B cell (primary cell): ENCODE measurements at regions not wholly inside any gene's neighbourhood (a gene's known extent, or its start where the extent isn't known, plus 50 kb on each side); places are given as distances from the start of the nearest gene placed in this dataset.

Experiments used
- ATAC-seq: fragments of 200-7000 bp; cut with Tn5 transposase; one replicate; pipeline ENCODE4 v1.10.0; 2021; ENCODE audit warnings: low read depth, mild to moderate bottlenecking, moderate number of reproducible peaks, moderate library complexity
- CTCF ChIA-PET: fragments of 350-600 bp; sonication (Branson Sonifier 250); formaldehyde crosslinking; loops from one replicate; lab custom pipeline; 2021; ENCODE audit warnings: antibody characterized with exemption, inconsistent platforms; lab: Charles Lee
- POLR2A ChIA-PET: fragments of 350-600 bp; sonication (Branson Sonifier 250); formaldehyde crosslinking; loops from one replicate; lab custom pipeline; 2021; ENCODE audit warnings: antibody characterized with exemption; lab: Charles Lee
- DNase-seq: peaks from one replicate; pipeline ENCODE4 v3.0.0; 2013
- H2AFZ ChIP-seq: 2 replicates; pipeline ENCODE4 v1.6.1; 2012; ENCODE audit warnings: mild to moderate bottlenecking, low read depth, low read length; ENCODE audit not compliant: insufficient read depth, poor library complexity, severe bottlenecking
- H3K27ac ChIP-seq, 2 donors: 1 replicate in 1 of 2; 2 replicates in 1 of 2; pipeline ENCODE4 v1.5.1; 2012 to 2013; ENCODE audit warnings: low read length in 2 of 2, mild to moderate bottlenecking in 2 of 2, moderate library complexity in 1 of 2
- H3K27me3 ChIP-seq, 4 experiments: fragments of 200-600 bp in 1 of 4; sonication (generic) in 1 of 4; replicated peaks in 1 of 4; 1 replicate in 2 of 4; 2 replicates in 2 of 4; pipeline versions ENCODE4 v1.6.1 to v1.7.0; 2013 to 2016; ENCODE audit warnings: low read length in 3 of 4, mild to moderate bottlenecking in 2 of 4, mixed read lengths in 1 of 4, moderate library complexity in 1 of 4; ENCODE audit not compliant: insufficient read depth in 4 of 4, control insufficient read depth in 3 of 4; ENCODE audit errors: control extremely low read depth in 1 of 4
- H3K36me3 ChIP-seq, 2 experiments: replicated peaks in 1 of 2; 1 replicate in 1 of 2; 2 replicates in 1 of 2; pipeline versions ENCODE4 v1.6.1 to v1.7.1; 2013; ENCODE audit warnings: low read length in 1 of 2; ENCODE audit not compliant: insufficient read depth in 2 of 2, control insufficient read depth in 1 of 2; ENCODE audit errors: control extremely low read depth in 1 of 2, extremely low read depth in 1 of 2
- H3K4me1 ChIP-seq, 2 donors: fragments of 200-600 bp in 1 of 2; sonication (generic) in 1 of 2; 1 replicate in 1 of 2; 2 replicates in 1 of 2; pipeline versions ENCODE4 v1.5.1 to v1.6.1; 2013 to 2017; ENCODE audit warnings: low read length in 2 of 2; ENCODE audit not compliant: control insufficient read depth in 2 of 2, insufficient read depth in 2 of 2
- H3K4me2 ChIP-seq: replicated peaks from 2 replicates; pipeline ENCODE3; 2012; ENCODE audit warnings: mild to moderate bottlenecking, low read depth, low read length; ENCODE audit not compliant: poor library complexity, severe bottlenecking
- H3K4me3 ChIP-seq, 5 experiments: fragments of 200-600 bp in 1 of 5; sonication (generic) in 1 of 5; 1 replicate in 3 of 5; 2 replicates in 2 of 5; pipeline versions ENCODE4 v1.5.1 to v1.7.0; 2011 to 2016; ENCODE audit warnings: low read length in 4 of 5, mild to moderate bottlenecking in 4 of 5, low read depth in 2 of 5, control low read depth in 1 of 5, moderate library complexity in 1 of 5; ENCODE audit not compliant: insufficient read depth in 1 of 5; ENCODE audit errors: control extremely low read depth in 1 of 5, extremely low read depth in 1 of 5
- H3K79me2 ChIP-seq: fragments of 200-600 bp; sonication (generic); one replicate; pipeline ENCODE4 v1.6.0; 2016; ENCODE audit warnings: low read length; ENCODE audit not compliant: control insufficient read depth, insufficient read depth
- H3K9ac ChIP-seq: fragments of 200-600 bp; sonication (generic); 2 replicates; pipeline ENCODE4 v1.6.1; 2017; ENCODE audit warnings: mild to moderate bottlenecking, low read length, moderate library complexity
- H3K9me3 ChIP-seq, 3 donors: one replicate each; pipeline versions ENCODE4 v1.6.1 to v1.7.1; 2013; ENCODE audit warnings: low read length in 2 of 3; ENCODE audit not compliant: control insufficient read depth in 2 of 3, insufficient read depth in 1 of 3; ENCODE audit errors: control extremely low read depth in 1 of 3
- H4K20me1 ChIP-seq: 2 replicates; pipeline ENCODE4 v1.6.0; 2012; ENCODE audit warnings: mild to moderate bottlenecking, low read length; ENCODE audit not compliant: insufficient read depth, control insufficient read depth, poor library complexity, severe bottlenecking
- H3K27ac Mint-ChIP-seq: one replicate; pipeline ENCODE4 v1.8.0; 2021; ENCODE audit warnings: mixed read lengths
- H3K27me3 Mint-ChIP-seq: one replicate; pipeline ENCODE4 v1.8.0; 2021; ENCODE audit warnings: mixed read lengths
- H3K4me1 Mint-ChIP-seq: one replicate; pipeline ENCODE4 v1.8.0; 2021; ENCODE audit warnings: mixed read lengths
- H3K4me3 Mint-ChIP-seq: one replicate; pipeline ENCODE4 v1.8.0; 2021; ENCODE audit warnings: mixed read lengths
- H3K9me3 Mint-ChIP-seq: one replicate; pipeline ENCODE4 v1.8.0; 2022; ENCODE audit warnings: mixed read lengths; ENCODE audit not compliant: insufficient read depth
- CTCF ChIP-seq: fragments of 200-600 bp; IDR thresholded peaks from one replicate; pipeline ENCODE4 v1.8.0; 2022; ENCODE audit warnings: antibody characterized with exemption, mild to moderate bottlenecking
- EZH2 ChIP-seq: IDR thresholded peaks from 2 replicates; pipeline ENCODE4 v1.6.1; 2012; ENCODE audit warnings: borderline replicate concordance, low read depth, mild to moderate bottlenecking, moderate library complexity, low read length; ENCODE audit not compliant: insufficient read depth, poor library complexity, severe bottlenecking
- WGBS: methylation state at CpG from one replicate; pipeline ENCODE4 v1.1.5; 2013; ENCODE audit warnings: missing lambda C conversion rate; ENCODE audit not compliant: insufficient coverage; 5-methylcytosine and 5-hydroxymethylcytosine counted together
- intact Hi-C: fragments of 100-400 bp; cut with micrococcal nuclease; formaldehyde crosslinking; loops from one replicate; pipeline ENCODE4 v1.10.0; 2022

- no peaks in the 10 kb centered on the region for H3K27me3 ChIP-seq
- ATAC-seq: no peak
- WGBS: no CpG with 5 or more reads among the region's 2 CpGs
- H4K20me1 ChIP-seq: no peaks in the 10 kb centered on the region
- no peak for TF ChIP-seq CTCF
- no peak for TF ChIP-seq EZH2
- no peaks in the 10 kb centered on the region for H3K9me3 ChIP-seq
- intact Hi-C loops: no loop called here
- no peaks in the 10 kb centered on the region for H3K79me2 ChIP-seq
- H3K27ac ChIP-seq: no peak overlapping the region
- Mint-ChIP-seq H3K4me3 (no peak overlapping the region), H3K4me1 (peaks cover 28% of the 10 kb centered on the region), H3K27me3 (no peaks in the 10 kb centered on the region), H3K9me3 (peaks cover 4% of the 10 kb centered on the region), H3K27ac (no peak overlapping the region)
- H2AFZ ChIP-seq: no peak overlapping the region
- peaks cover 0 to 13% of the 10 kb centered on the region in 2 donors for H3K4me1 ChIP-seq
- no peak overlapping the region for H3K4me3 ChIP-seq
- no peak overlapping the region for H3K9ac ChIP-seq
- H3K4me2 ChIP-seq: no peak overlapping the region
- CTCF ChIA-PET: no interaction called here
- POLR2A ChIA-PET: no interaction called here
- no peak for DNase-seq
- H3K36me3 ChIP-seq: no peaks in the 10 kb centered on the region
Observed at GRCh38 chr3:189572249-189572648, 58.9 kb upstream of the TP63 start.

DNA sequence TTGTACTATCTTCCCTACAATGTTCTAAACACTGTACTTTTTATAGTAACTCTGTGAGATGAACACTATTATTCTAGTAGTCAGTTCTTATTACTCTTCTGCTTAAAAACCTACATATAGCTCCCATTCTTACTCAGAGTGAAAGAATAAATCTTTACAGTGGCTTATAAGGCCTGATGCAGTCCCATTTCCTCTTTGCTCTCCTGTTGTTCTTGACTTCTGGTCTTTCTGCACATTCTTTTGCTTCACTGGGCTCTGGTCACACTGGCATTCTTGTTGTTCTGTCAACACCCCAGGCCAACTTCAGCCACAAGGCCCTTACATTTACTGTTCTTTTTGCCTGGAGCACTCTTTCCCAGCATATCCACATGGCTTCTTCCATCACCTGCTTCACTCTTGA, 58.2 kb upstream of the TP63 start:
- intact Hi-C loops: no loop called here

More for the DNA sequence above, 58.2 kb upstream of the TP63 start:
- ChIA-PET POLR2A (no interaction called here), CTCF (no interaction called here)
- no peaks in the 10 kb centered on the region for H3K27me3 ChIP-seq
- H3K27ac ChIP-seq: no peak overlapping the region
- no peak overlapping the region for H3K4me3 ChIP-seq
- H3K4me1 ChIP-seq: peaks cover 0 to 7% of the 10 kb centered on the region in 2 donors
- no peak for DNase-seq
- no peak overlapping the region for H3K9ac ChIP-seq
- H3K27ac Mint-ChIP-seq: no peak overlapping the region
- TF ChIP-seq CTCF: no peak
- no peak for TF ChIP-seq EZH2
- H3K36me3 ChIP-seq: no peaks in the 10 kb centered on the region
- H3K4me3 Mint-ChIP-seq: no peak overlapping the region
- H3K9me3 ChIP-seq: no peaks in the 10 kb centered on the region
- H3K4me1 Mint-ChIP-seq: peaks cover 20% of the 10 kb centered on the region
- peaks cover 4% of the 10 kb centered on the region for H3K9me3 Mint-ChIP-seq
- H3K27me3 Mint-ChIP-seq: no peaks in the 10 kb centered on the region
- no peaks in the 10 kb centered on the region for H4K20me1 ChIP-seq
- no peak overlapping the region for H3K4me2 ChIP-seq
- no peak for ATAC-seq
- H3K79me2 ChIP-seq: no peaks in the 10 kb centered on the region
- no peak overlapping the region for H2AFZ ChIP-seq
